AG04450 (cell line): ENCODE measurements at regions not wholly inside any gene's neighbourhood (a gene's known extent, or its start where the extent isn't known, plus 50 kb on each side); places are given as distances from the start of the nearest gene placed in this dataset.
"Not testable (repeated sequence)": the region's sequence is repeated elsewhere in the genome, so short reads cannot be mapped to it uniquely, and the experiment has no call there.

Source experiments
- CTCF ChIA-PET: fragments of 300-600, 350-600 bp; formaldehyde crosslinking; extraction: SDS; loops from one replicate; lab custom pipeline; 2022; ENCODE audit warnings: antibody characterized with exemption, inconsistent platforms; lab: Charles Lee
- POLR2A ChIA-PET: fragments of 350-600 bp; formaldehyde crosslinking; extraction: SDS; loops from one replicate; lab custom pipeline; 2021; ENCODE audit warnings: antibody characterized with exemption, inconsistent platforms; lab: Yijun Ruan, JAX
- DNase-seq: peaks from one replicate; pipeline ENCODE4 v3.0.0-alpha.2; 2011; ENCODE audit warnings: low read depth, low spot score
- H3K27ac ChIP-seq: one replicate; pipeline ENCODE4 v1.5.1; 2012; ENCODE audit warnings: low read depth, low read length, control low read depth
- H3K27me3 ChIP-seq: one replicate; pipeline ENCODE4 v1.6.0; 2012; ENCODE audit warnings: low read length; ENCODE audit not compliant: control insufficient read depth, insufficient read depth
- H3K4me3 ChIP-seq: 2 replicates; pipeline ENCODE4 v1.5.1; 2011; ENCODE audit warnings: mild to moderate bottlenecking, low read depth, low read length, control low read depth
- H3K9me3 ChIP-seq: 2 replicates; pipeline ENCODE4 v1.5.1; 2012; ENCODE audit warnings: low read length; ENCODE audit not compliant: control insufficient read depth, insufficient read depth
- TF ChIP-seq, protein P1 (sequence below): IDR thresholded peaks from 2 replicates; pipeline ENCODE4 v1.5.1; 2011; ENCODE audit warnings: low read depth, low read length, control low read depth, inconsistent platforms

DNA sequence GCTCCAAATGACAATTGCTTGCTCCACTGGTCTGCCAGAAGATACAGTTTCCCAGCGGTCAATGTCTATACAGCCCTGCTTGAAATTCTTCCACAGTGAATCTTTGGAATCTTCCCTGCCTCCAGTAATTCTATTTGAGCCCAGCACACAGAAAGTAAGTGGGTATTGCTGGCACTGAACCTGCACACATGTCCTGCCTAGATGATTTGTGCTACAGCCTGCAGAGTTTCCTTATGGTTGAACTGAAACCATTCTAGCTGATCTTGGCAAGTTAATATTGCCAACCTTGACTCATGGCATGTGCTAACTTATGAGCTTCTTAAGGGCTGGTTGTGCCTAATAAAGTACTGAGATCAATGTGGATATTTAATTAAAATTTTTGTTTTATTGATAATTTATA lies 553.8 kb upstream of the GNPDA2 start:
- CTCF ChIA-PET, result no interaction called here
- no peaks in the 10 kb centered on the region for H3K27me3 ChIP-seq
- H3K4me3 ChIP-seq, result no peak overlapping the region
- DNase-seq, result no peak
- H3K9me3 ChIP-seq, result peaks cover 21% of the 10 kb centered on the region
- TF ChIP-seq, protein P1, sequence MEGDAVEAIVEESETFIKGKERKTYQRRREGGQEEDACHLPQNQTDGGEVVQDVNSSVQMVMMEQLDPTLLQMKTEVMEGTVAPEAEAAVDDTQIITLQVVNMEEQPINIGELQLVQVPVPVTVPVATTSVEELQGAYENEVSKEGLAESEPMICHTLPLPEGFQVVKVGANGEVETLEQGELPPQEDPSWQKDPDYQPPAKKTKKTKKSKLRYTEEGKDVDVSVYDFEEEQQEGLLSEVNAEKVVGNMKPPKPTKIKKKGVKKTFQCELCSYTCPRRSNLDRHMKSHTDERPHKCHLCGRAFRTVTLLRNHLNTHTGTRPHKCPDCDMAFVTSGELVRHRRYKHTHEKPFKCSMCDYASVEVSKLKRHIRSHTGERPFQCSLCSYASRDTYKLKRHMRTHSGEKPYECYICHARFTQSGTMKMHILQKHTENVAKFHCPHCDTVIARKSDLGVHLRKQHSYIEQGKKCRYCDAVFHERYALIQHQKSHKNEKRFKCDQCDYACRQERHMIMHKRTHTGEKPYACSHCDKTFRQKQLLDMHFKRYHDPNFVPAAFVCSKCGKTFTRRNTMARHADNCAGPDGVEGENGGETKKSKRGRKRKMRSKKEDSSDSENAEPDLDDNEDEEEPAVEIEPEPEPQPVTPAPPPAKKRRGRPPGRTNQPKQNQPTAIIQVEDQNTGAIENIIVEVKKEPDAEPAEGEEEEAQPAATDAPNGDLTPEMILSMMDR, result no peak
- POLR2A ChIA-PET, result no interaction called here
- no peak overlapping the region for H3K27ac ChIP-seq

DNA sequence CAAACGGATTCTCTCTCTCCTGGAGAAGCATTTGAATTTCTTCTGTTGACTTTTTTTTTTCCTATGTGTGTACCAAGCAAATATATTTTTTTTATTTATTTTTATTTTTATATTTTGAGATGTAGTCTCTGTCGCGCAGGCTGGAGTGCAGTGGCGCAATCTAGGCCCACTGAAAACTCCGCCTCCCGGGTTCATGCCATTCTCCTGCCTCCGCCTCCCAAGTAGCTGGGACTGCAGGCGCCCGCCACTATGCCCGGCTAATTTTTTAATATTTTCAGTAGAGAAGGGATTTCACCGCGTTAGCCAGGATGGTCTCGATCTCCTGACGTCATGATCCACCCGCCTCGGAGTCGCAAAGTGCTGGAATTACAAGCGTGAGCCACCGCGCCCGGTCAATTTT lies 549.5 kb upstream of the GNPDA2 start:
- DNase-seq, result no peak
- H3K27me3 ChIP-seq, result no peaks in the 10 kb centered on the region
- ChIA-PET POLR2A (no interaction called here), CTCF (no interaction called here)
- H3K27ac ChIP-seq, result no peak overlapping the region
- H3K4me3 ChIP-seq, result no peak overlapping the region
- peaks cover 6% of the 10 kb centered on the region for H3K9me3 ChIP-seq
- TF ChIP-seq, protein P1, result no peak

DNA sequence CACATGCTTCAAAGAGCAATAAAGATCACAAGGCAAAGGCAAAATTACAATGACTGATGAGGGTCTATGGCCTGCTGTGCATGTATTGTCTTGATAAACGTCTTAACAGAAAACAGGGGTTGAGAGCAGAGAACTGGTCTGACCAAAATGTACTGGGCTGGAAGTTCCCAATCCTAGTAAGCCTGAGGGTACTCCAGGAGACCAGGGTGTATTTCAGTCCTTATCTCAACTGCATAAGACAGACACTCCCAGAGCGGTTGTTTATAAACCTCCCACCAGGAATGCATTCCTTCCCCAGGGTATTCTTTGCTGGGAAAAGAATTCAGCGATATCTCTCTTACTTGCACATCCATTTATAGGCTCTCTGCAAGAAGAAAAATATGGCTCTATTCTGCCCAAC lies 521.8 kb upstream of the GNPDA2 start:
- DNase-seq, CTCF ChIA-PET, H3K9me3 ChIP-seq, H3K27ac ChIP-seq, POLR2A ChIA-PET, H3K4me3 ChIP-seq, H3K27me3 ChIP-seq: not testable (repeated sequence)

DNA sequence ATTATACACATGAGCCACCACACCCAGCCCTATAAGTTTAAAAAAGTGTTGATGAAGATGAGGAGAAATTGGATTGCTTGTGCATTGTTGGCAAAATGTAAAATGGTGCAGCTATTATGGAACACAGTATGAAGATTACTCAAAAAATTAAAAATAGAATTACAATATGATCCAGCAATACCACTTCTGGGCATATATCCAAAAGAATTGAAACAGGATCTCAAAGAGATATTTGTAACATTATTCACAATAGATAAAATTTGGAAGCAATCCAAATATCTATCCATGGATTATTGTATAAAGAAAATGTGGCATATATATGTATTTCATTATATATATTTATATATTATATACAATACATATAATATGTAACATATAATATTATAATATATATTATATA lies 515.6 kb upstream of the GNPDA2 start:
- ChIA-PET CTCF (no interaction called here), POLR2A (no interaction called here)
- DNase-seq, result no peak

DNA sequence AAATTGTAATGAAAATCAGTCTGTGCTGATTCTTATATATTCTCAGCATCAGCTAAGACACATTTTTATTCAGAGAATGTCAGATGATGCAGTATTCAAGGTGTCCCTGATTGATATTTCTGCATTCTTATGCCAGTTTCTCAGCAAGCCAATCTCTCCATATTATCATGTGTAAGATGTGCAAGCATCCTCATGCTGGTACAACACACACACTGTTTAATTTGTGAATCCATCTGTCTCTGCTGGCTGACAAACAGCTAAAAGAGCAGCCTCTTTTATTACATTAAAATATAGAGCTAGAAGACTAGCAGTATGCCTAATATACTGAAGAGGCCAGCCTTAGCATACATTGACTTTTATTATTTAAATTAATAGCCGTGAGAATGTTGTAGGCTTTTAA lies 502.9 kb upstream of the GNPDA2 start:
- ChIA-PET POLR2A (no interaction called here), CTCF (no interaction called here)
- Histone ChIP-seq H3K9me3 (peaks cover 3% of the 10 kb centered on the region; the same call in 1 of the 2 replicates), H3K4me3 (no peak overlapping the region), H3K27me3 (no peaks in the 10 kb centered on the region), H3K27ac (no peak overlapping the region)
- no peak for DNase-seq
- TF ChIP-seq, protein P1, result no peak

More for the DNA sequence above, 515.6 kb upstream of the GNPDA2 start:
- no peaks in the 10 kb centered on the region for H3K27me3 ChIP-seq
- H3K27ac ChIP-seq, result no peak overlapping the region
- H3K4me3 ChIP-seq, result no peak overlapping the region
- TF ChIP-seq, protein P1, result no peak
- peaks cover 4% of the 10 kb centered on the region; the same call in 1 of the 2 replicates for H3K9me3 ChIP-seq
